IPS-NIHi11 (cell line): ENCODE measurements at regions not wholly inside any gene's neighbourhood (a gene's known extent, or its start where the extent isn't known, plus 50 kb on each side); places are given as distances from the start of the nearest gene placed in this dataset.

ENCODE experiments used
- DNase-seq: peaks from one replicate; pipeline ENCODE4 v3.0.0; 2012; ENCODE audit warnings: mixed read lengths, low spot score

DNA sequence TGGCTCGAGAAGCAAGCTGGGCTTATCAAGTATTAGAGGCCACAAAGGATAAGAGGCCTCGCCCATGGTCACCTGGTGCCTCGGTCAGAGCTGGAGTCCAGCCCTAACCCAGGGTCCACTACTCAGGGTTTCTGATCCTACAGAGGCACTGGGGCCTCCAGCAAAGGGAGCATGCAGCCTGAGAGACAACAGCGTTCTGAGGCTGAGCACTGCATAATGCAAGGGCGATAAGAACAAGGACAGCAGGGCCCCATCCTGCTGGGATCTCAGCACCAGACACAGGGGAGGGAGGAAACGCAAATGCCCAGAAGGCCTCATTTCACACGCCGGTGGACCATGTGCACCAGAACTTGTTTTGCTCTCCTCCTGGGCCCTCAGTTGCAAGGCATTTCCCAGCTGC lies 63.0 kb downstream of the C5orf15 start:
- DNase-seq = no peak

DNA sequence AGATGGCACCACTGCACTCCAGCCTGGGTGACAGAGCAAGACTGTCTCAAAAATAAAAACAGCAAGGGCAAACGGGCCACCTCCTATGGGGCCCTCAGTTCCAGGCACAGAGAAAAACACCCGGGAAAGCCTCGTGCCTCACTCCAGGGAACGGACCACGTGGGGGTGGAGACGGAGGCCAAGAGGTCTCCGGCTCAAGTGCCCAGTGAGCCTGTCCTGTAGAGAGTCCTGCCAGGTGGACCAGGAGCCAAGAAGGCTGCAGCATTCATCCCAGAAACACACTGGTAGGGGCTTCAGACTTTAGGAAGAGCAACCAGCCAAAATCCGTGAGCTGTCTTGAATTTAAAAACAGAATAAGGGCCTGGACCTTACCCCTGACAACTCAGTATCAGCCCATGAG lies 63.8 kb downstream of the C5orf15 start:
- no peak for DNase-seq

DNA sequence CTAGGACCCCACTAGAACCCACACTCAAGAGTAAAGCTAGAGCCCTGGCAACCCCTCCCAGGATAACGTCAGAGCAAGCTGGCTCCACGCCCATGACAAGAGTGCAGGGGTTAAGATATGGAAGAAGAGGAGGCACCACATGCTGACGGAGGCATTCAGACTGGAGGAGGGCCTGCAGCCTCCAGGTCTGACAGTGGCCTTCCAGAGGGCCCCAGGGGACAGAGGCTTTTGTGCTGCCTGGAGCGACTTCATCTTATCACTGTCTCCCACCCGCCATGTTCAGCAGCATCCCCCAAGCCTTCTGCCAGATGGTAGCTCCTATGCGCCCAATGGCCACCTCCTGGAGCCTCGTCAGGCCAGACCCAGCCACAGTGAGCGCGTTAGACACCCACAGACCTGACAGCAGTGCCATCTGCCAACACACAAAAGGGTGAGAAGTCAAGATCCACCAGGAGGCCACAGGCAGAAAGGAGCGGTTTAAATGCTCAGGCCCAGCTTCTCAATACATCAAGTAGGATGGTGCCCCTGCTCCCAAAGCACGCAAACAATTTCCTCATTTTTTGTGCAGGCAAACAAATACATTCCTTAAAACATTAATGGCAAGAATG lies 65.8 kb downstream of the C5orf15 start:
- DNase-seq = no peak

DNA sequence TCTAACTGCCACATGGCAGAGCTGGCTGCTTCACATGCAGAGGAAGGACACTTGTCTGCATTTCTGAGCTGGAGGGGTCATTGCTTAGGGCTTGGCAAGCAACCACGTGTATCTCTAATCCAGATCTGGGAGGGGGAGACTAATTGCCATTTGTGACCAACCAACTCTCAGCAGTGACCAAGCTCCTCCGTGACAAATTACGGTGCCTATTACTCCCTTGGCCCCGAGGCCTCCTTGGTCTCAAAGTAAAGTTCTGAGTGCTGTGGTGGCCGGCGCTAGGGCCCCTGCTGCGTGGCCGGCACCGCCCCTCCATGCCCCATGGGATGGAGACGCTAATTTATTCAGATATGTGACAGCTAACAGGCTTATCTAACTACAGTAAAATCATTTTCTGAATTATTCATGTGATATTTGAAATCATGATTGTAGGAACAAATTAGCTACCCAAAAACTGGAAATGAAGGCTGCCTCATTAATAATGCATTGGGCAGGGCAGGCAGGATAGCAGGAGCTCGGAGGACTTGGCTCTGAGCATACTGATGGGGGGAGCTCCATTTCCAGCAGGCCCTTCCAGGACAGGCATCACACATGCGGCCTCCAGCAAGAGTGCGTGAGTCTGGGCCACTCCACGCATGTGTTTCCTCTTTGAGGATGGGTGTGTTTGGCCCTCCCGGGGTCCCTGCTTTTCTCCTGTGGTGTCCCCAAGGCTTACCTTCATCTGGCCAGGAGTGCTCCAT lies 67.7 kb downstream of the C5orf15 start:
- no peak for DNase-seq

DNA sequence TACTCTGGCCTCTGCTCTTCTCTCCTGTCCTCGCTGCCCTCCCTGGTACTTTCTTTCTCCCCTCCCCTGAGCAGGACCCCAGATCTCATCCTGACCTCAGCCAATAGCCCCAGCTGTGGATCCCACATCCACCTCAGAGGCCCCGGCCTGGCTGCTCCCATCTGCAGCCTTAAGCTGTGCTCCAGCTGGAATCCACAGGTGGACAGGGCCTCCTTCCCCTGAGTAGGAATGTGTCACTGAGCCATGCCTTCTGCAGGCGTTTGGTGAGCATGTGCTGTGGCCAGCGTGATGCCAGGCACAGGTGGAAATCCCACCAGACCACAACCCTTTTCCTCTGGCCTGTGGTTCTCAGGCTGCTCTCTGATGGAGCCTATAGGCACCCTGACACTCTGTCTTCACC lies 68.9 kb downstream of the C5orf15 start:
- no peak for DNase-seq

DNA sequence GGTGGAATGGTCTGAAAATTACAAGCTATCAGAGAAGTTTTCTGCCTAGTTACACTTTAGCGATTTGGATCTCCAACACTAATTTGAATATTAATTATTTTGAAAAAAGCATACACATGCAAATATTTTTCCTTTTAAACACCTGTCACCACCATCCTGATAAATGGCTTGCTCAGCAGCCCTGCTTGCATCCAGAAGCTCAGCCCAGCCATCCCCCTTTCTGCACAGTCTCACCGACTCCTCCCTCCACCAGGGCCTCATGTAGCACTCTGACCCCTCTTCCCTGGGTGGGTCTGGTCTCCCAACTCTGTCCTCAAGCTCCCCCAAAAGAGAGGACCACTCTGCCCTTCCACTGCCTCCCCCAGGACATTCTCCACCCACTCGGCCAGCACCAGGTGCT lies 70.0 kb downstream of the C5orf15 start:
- DNase-seq = no peak

DNA sequence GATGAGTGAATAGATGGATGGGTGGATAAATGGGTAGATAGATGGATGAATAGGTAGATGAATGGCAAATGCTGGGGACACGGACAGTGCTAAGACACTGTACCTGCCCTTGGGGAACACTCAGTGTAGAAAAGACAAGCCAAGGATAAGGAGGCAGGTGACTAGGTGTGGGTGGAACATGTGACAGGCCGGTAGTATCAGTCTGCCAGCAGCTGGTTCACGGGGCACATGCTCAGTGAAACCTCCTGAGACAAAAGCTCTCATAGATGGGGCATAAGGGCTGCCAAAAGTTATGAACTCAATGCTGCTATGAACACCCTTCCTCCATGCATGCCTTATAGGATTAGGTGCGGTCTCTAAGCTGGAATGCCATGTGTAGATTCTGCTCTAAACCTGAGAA lies 71.0 kb downstream of the C5orf15 start:
- DNase-seq = no peak

DNA sequence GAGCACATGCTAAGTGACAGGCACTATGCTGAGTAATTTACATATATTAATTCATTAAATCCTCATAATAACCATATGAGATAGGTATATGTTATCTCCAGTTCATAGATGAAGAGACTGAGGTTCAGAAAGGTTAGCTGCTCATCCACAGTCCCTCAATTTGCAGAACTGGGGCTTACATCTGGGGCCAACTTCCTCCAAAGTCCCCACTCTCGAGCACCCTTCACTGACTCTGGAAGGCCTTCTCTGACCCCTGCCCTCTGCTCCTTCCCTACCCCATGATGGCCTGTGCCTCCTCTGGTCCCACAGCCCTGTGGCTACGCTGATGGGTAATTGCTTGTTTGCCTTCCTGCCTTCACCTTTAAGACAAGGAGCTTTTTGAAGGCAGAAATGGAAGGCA lies 71.6 kb downstream of the C5orf15 start:
- no peak for DNase-seq

DNA sequence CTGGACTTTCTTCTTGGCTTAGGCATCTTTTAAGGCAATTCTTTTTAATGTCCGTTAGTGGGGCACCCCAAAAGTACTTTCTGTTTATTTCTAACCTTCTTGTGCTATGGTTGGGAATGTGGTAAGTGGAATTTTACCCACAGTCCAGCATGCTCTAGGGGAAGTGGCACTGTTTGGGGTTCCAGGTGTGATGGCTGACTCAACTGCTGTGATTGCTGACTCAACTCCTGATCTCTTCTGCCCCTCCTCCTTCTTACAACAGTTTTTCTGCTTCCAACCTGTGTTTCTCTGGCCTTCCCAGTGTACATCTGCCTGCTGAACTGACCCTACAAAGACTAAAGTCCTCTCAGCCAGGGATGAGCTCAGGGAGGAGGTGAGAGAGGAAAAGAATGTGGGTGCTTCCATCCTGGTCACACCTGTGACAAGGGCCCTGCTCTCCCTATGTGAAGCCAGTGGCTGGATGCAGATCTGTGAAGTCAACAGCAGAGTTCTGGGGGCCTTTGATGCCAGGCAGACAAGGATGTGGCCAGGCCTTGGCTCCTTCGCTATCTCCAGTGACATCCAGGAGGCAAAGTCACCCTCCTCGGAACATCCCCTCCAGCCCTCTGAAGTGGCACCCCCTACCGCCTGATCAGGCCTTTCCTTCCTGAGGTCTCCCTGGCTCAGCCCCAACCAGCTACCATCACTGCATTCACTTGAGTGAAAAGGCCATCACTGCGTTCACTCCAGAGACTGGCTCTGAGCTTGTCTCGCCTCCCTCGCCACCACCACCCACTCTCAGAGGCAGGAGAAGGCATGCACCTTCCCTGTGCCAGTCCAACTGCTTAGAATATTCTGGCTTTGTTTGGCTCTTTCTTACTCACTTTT lies 72.2 kb downstream of the C5orf15 start:
- no peak for DNase-seq

DNA sequence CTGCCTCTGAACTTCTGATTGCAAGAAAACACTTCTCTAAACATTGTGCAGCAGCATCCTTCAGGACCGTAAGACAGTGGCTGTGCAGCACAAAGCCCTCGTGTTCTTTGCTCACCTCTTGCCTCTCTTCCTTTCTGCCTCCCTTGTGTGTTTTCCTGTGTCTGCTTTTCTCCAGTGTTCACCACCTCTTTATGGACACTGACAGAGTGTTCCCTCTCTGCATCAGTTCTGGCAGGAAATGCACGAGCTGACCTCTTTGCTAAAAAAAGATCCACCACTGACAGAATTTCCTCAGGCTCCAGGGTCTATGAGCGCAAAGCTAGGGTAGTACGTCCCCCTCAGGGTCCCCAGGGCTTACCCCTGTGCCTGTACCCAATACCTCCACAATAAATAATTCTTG lies 74.3 kb downstream of the C5orf15 start:
- no peak for DNase-seq

DNA sequence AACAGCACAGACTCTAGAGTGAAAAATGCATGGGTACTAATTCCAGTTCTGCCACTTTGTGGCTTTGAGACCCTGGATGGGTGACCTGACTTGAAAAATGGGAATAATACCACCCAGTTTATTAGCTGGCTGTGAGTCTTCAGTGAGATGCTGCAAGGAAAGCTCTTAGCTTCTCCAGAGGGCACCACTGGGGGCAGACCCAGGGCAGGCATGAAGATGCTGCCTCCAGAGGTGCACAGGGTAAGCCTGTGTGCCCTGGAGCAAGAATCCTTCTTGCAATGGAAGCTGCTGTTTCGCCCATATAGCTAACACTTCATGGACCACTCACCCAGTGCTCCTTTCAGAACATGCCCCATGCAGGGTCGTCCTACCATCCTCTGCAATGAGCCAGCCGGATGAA lies 75.7 kb downstream of the C5orf15 start:
- no peak for DNase-seq

DNA sequence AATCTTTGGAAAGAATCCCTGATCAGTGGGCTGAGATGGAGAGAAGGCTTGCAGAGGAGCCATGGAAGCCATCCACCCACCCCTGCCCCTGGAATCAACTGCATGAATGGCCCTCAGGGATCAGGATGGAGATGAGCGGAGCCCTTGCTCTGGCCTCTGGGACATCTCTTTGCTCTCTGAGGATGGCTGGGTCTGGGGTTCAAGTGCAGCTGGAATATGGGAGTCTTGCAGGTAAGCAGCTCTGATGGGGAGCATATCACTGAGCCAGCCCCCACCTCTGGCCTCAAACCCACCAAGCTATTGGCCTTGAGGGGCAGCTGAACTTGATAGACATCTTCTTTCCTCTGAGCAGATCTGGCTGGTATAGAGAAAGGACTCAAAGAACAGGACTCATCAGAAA lies 76.1 kb downstream of the C5orf15 start:
- DNase-seq = no peak

DNA sequence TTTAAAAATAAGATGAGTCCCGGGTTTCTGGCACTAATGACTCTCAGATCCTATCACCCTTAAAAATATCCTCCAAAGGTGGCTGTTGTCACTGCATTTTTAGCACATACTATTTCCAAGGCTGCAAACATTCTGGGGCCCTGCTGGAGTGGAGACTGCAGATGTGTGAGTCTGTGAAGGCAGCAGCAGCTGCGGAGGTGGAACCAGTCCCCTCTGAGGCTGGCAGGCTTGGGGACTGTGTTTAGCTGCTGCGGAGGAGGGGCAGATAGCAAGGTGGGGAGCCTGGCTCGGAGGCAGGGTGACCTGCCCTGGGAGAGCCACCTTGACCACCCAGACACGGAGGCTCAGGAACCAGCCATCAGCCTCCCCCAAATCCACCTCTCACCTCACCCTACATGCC lies 77.0 kb downstream of the C5orf15 start:
- no peak for DNase-seq

DNA sequence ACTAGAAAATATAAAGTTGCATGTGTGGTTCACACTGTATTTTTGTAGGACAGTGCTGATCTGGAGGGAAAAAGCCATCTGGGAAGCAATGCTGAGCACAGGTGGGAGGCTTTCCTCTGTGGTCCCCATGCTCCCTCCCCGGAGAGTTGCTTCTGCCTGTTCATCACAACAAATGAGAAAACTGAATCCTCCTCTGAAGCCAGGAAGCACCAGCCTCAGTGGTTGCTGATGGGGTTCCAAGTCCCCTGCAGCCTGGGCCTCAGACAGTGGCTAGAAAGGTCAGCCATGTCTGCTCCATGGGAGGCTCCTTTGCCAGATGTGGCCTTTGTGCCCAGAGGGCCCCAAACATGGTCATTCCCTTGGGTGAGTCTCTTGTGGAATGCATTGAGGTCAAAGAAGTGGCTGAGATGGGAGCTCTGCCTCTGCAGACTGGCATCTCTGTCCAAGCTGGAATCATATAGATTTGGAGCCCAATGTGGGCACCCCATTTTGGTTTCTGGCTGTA lies 77.6 kb downstream of the C5orf15 start:
- no peak for DNase-seq

DNA sequence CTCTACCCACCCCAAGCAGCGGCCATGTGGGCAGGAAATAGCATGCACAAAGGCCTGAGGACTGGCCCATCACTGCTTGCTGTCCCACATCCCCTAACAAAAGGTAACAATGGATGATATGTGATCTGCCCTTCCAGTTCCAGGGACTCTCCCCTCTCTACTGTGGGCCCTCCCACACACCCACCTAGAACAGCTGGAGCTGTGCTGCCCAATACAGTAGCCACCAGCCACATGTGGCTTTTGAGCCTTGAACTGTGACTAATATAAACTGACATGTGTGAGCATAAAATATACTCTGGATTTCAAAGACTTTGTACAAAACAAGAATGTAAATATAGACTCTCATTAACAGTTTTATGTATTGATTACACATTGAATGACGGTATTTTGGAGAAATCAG lies 78.1 kb downstream of the C5orf15 start:
- DNase-seq = no peak

DNA sequence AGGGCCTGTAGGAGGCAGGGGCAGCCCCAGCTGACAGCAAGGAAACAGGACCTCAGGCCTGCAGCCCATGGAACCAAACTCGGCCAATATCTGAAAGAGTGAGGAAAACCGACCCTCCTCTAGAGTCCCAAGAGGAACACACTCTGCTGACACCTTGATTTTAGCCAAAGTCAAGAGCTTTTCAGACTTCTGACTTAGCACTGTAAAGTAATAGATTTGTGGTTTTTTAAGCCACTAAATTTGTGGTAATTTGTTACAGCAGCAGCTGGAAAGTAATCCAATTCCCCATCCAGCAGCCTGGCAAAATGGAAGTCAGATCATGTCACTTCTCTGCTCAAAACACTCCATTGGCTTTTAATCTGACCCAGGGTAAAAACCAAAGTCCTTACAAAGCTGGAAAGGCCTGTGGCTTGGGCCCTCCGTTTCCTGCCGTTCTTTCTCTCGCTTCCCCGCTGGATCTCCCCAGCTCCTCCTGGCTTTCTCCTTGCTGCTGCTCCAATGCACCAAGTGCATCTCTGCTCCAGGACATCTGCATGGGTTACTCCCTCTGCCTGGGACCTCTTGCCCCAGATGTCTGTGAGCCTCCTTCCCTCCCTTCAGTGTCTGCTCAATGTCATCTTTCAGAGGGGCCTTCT lies 79.0 kb downstream of the C5orf15 start:
- no peak for DNase-seq

DNA sequence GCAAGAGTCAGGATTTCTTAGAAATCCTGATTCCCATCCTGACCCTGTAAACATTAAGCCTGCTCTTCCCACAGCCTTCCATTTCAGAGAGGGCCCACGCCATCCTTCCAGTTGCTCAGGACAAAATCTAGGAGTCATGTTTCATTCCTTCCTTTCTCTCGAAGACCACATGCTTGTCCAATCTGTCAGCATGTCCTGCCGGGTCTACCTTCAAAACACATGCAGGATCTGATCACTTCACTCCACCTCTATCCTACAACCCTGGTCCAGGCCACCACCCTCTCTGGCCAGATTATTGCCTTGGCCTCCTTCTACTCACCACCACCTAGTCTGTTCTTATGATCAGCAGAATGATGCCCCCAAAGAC lies 79.8 kb downstream of the C5orf15 start:
- no peak for DNase-seq

DNA sequence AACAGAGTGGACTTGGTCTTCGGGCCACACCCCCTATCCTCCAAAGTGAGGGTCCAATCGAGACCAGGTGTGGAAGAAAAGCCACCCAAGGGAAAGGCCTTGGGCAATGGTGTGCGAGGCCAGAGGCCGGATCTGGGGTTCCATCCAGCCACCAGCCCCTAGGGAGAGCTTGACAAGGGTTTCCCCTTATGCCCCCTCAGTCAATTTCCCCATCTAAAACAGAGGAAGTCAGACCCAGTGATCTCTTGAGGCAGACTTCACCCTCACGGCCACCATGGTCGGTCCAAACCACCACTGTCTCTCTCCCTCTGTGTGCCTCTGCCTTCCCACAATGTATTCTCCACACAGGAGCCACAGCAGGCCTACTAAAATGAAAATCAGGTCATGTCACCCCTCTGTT lies 82.9 kb downstream of the C5orf15 start:
- DNase-seq = no peak

DNA sequence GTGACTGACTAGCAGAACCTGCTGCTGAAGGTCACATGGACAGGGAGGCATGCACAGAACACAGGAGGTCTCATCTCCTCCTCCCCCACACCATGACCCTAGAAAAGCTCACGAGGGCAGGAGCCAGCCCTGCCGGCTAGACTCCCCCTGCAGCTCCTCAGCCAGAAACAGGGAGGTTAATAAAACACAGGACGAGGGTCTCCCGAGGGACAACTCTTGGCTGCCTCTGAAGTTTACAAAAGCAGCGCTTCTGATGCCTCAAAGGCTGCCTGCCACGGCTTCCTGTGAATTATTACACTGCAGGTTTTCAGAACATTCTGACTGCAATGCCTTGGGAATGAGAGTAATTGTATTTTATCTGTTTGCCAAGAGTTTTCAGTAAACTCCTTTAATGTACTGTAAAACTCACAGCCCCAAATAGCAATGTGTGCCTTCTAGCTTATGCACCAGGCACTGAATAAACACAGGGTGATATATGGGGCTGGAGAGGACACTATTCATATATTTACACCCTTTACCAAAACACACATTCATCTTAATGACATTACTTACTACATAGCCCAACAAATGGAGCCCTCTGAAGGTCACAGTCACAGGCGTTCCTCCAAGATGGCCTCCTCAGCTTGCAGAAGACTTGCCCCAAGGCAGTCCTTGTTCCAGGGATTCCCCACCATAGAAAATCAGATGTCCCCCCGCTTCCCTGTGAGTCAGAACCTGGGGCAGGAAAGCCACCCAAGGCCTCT lies 83.7 kb downstream of the C5orf15 start:
- DNase-seq = no peak

DNA sequence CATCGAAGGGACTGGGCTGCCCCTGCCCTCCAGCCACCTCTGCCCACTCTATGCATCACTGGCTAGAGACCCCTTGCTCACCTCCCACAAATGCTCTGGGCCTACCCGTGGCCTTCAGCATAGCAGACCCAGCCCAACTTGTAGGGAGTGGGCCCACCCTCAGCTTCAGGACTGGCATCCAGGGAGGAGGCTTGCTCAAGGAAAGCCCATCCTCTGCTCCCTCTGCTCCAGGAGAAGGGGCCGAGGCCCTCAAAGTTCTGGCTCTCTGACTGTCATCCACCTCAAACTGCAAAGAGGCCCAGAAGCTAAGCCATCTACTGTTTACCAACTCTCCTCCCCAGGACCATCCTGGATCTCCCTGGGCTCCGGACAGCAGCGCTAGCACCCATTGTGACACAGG lies 84.5 kb downstream of the C5orf15 start:
- no peak for DNase-seq

DNA sequence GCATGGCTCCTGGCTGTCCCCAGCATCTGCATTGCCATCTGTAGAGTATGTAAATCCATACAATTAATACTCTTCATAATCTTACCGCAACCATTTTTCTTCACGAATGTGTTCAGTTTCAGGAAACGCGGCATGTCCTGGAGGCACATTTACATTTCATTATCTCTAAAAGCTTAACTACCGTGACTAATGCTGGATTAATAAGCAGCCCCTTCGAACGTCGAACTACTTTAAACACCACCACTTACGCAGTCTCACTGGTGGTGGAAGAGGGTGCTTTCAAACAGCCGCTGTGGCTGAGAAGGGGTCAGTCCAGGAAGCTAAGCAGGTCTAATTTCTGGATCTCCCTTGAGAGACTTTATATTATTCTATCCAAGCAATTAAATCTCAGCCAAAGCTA lies 85.6 kb downstream of the C5orf15 start:
- DNase-seq = no peak

DNA sequence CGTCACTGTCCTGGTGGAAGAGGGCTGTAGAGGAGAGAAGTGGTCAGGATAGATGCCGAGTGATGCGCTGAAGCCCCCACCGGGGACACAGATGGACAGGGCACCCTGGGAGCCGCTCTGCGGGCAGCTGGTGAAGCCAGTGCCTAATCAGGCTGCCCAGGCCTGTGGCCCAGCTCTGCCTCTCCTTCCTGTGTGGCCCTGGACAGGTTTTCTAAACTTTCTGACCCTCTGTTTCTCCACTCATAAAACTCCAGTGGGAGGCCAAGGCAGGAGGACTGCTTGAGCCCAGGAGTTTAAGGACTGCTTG lies 86.1 kb downstream of the C5orf15 start:
- DNase-seq = no peak
